ENCODE measurements at regions not wholly inside any gene's neighbourhood (a gene's known extent, or its start where the extent isn't known, plus 50 kb on each side); places are given as distances from the start of the nearest gene placed in this dataset.
"Not testable (repeated sequence)": the region's sequence is repeated elsewhere in the genome, so short reads cannot be mapped to it uniquely, and the experiment has no call there.

DNA sequence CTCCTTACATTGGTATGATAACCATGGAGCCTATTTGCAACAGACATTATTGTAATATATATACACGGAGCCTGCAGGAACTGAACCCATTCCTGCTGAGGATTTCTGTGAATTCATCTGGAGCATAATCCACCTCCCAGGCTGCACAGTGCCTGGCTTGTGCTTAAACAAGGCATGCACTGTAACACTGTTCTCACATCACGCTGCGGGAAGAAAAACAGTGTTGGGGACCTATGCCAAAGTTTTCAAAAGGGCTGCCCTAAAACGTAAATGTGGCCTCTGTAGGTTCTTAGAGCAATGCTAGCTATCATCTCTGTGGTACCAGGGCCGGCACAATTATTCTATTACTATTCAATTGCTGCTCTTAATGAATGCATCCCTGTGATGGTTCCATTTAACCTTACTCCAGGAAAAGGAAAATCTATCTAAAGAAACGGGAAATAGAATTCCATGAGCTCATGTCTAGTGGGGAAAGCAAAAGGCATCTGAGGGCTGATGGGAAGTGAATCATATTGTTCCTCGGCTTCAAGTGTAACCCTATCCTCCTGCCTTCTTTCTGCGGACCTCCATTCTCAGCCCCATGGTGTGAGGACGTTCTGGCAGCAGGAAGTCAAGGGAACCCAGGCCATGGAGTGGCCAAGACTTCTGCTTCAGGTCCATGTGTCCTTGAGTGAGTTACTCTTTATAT, 525.5 kb downstream of the SOX6 start:
- DNase-seq = peak in 4 of 56 donors; percentile 6 to 24 (median 11)

- no peak for DNase-seq
Measured at GRCh38 chr11:15835788-15836411, 520.4 kb downstream of the SOX6 start.

GRCh38 chr11:15836795-15837194, 519.6 kb downstream of the SOX6 start:
- DNase-seq = no peak

- no peak for DNase-seq
Measured at GRCh38 chr11:15837901-15838489, 518.4 kb downstream of the SOX6 start.

GRCh38 chr11:15839061-15839460, 517.3 kb downstream of the SOX6 start:
- DNase-seq = no peak

GRCh38 chr11:15840966-15841365, 515.4 kb downstream of the SOX6 start:
- no peak for DNase-seq

DNA sequence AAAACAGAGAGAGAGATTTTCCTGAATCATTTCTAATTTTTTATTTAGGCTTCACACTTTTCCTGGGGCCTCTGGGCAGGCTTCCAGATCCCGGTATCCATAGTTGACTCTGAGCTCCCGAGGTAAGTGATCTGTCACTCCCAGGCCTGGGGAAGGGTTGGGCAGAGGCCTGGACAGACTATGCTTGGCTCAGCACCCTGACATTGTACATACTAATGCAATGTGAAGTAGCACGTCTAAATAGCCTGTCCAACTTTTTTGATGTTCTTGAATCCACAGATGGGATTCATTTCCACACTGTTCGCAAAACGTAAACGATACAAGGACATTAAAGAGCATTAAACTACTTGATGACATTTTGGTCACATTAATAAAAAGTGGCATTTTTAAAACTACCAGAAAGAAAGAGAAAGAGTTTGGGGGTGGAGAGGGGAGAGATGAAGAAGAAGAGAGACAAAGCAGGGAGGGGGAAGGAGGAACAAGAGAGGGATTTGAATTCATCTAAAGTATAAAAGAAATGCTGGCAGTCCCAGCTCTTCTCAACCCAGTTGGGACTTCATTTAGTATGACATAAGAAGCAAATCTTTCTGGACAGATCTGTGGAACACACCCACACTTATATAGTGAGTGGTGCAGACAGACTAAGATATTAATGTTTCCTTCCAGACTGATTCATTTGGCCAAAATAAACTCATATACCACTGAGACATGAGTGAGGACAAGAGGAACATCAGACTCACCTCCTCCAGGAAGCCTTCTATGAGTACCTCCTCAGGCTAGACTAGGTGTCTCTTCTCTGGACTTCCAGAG, 514.2 kb downstream of the SOX6 start:
- no peak for DNase-seq

- DNase-seq = peak in 47 of 56 donors; percentile 16 to 81 (median 49)
Measured at GRCh38 chr11:15843309-15843872, 513.0 kb downstream of the SOX6 start.

- DNase-seq = peak in 48 of 56 donors; percentile 15 to 88 (median 56)
Measured at GRCh38 chr11:15845261-15845660, 511.1 kb downstream of the SOX6 start.

GRCh38 chr11:15848631-15849168, 507.6 kb downstream of the SOX6 start:
- no peak for DNase-seq

DNA sequence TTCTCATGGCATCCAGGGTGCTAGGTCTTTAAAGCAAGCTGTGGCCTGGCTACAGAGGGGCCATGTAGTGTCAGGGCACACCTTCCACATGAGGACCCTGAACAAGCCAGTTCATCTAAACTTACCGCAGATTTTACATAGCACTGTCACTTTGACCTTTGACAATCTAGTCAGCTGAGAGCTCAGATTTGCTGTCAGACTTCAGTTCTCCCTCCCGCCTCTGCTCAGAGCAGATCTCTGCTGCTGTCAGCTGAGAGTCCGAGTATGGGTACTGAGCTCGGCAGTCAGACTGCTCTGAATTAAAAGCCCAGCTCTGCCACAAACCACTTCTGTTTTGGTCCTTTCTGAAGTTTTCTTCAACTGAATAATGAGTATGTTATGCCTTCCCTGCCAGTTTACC, 507.1 kb downstream of the SOX6 start:
- DNase-seq = no peak

DNA sequence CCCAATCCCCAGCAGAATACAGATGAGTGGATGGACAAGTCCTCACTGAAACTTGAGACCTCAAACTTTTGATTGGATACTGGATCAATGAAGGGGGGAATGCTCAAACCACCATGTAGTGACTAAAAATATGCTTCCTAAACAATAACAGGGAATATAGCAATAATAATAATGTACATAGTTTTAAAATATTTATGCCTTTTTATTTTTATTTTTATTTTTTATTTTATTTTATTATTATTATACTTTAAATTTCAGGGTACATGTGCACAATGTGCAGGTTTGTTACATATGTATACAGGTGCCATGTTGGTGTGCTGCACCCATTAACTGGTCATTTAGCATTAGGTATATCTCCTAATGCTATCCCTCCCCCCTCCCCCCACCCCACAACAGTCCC, 506.0 kb downstream of the SOX6 start:
- DNase-seq = not testable (repeated sequence)

DNA sequence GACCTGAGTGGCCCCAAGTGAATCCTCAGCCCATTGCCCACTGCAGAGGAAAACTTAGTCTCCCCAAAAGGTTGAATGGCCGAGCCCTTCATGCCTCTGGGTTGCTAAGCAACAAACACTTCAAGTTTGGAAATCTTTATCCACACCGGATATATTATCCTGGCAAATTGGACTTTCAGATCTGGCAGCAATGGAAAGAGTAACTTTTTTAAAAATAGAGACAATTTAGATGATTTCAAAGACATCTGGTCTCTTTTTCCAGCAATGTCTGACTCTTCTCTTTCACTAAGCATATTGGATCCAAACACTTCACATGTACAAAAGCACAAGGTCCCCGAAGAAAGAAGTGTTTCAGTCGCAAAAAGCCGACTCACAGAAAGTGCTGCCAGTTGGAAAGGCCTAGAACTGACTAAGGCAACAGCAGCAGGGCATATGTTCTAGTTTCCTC, 505.3 kb downstream of the SOX6 start:
- peak in 10 of 56 donors; percentile 4 to 41 (median 12) for DNase-seq

- DNase-seq = no peak
Measured at GRCh38 chr11:15852179-15852578, 504.2 kb downstream of the SOX6 start.

- no peak for DNase-seq
Measured at GRCh38 chr11:15854245-15854644, 502.1 kb downstream of the SOX6 start.

DNA sequence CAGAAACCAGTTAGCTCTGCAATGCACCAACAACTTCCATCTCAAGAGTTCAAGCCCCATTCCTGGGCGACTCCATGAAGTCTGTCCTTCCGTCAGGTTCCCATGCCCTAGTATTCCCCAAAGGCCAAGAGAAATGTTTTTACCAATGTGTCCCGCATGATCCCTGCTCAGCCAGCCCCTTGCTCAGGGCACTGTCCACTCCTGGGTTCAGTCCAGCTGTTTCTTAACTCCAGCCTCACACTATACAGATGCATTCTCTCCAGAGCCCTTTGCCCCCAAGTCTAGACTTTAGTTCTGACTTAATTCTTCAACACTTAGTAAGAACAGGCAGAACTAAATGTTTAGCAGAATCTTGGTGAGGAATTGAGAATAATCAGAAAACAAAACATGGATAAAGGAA, 497.5 kb downstream of the SOX6 start:
- DNase-seq = no peak

- no peak for DNase-seq
Measured at GRCh38 chr11:15859411-15859810, 496.9 kb downstream of the SOX6 start.

- no peak for DNase-seq
Measured at GRCh38 chr11:15861256-15861655, 495.1 kb downstream of the SOX6 start.

- no peak for DNase-seq
Measured at GRCh38 chr11:15863411-15863810, 492.9 kb downstream of the SOX6 start.

DNA sequence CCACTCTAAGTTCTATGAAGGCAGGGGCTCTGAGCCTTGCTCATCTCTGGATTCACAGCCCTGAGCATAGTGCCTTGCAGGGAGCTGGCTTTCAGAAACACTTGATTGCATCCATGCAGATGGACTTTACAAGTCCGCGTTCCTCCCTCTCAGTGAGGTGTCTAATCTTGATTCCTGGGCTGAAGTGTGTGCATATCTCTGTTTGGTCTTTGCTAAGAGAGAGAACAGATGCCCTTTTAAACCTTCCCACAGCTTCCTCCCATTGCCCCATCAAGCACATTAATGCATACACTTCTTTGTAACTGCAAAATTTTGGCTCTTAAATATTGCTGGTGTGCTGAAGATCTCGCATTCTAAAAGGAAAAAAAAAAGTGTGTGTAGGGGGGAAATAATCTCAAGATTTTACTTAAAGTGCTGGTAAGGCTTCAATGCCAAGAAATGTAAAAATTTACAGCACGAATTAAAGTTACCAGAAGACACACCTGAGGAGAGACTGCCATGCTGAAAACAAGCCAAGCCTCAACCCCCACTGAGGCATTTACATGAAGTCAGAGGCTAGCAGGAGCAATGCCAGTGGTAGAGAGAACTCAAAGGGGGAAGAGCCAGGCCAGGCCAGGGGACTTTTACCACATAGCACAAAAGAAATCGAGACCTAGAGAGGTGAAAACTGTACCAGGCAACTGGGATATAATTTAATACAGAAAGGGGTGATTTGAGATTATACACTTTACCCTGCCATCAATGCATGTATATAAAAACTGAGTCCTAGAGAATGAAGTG, 492.1 kb downstream of the SOX6 start:
- no peak for DNase-seq

Measured in amygdala (tissue), 56 donors.